Vagina (tissue), 2 donors: ENCODE measurements at regions not wholly inside any gene's neighbourhood (a gene's known extent, or its start where the extent isn't known, plus 50 kb on each side); places are given as distances from the start of the nearest gene placed in this dataset.
"Not testable (repeated sequence)": the region's sequence is repeated elsewhere in the genome, so short reads cannot be mapped to it uniquely, and the experiment has no call there.

ENCODE experiments used
- DNase-seq, 2 donors: peaks; one replicate each; pipeline ENCODE4 v3.0.0-alpha.2; 2017; ENCODE audit errors: extremely low spot score in 2 of 2
- H3K27ac ChIP-seq: fragments of 200-600 bp; sonication (generic); one replicate; pipeline ENCODE4 v1.5.1; 2019
- H3K27me3 ChIP-seq: fragments of 200-600 bp; sonication (generic); one replicate; pipeline ENCODE4 v1.5.1; 2019
- H3K36me3 ChIP-seq, 2 donors: fragments of 200-600 bp; sonication (generic); one replicate each; pipeline ENCODE4 v1.5.1; 2017 to 2019
- H3K4me1 ChIP-seq: fragments of 200-600 bp; sonication (generic); one replicate; pipeline ENCODE4 v1.5.1; 2019
- H3K4me3 ChIP-seq, 2 donors: fragments of 200-600 bp; sonication (generic); 1 replicate in 1 of 2; 2 replicates in 1 of 2; pipeline ENCODE4 v1.5.1; 2016 to 2019
- H3K9me3 ChIP-seq: fragments of 200-600 bp; sonication (generic); one replicate; pipeline ENCODE4 v1.5.1; 2019
- intact Hi-C: fragments of 100-400 bp; cut with DNase I; formaldehyde crosslinking; loops from one replicate; pipeline ENCODE4 v1.15.1; 2023

DNA sequence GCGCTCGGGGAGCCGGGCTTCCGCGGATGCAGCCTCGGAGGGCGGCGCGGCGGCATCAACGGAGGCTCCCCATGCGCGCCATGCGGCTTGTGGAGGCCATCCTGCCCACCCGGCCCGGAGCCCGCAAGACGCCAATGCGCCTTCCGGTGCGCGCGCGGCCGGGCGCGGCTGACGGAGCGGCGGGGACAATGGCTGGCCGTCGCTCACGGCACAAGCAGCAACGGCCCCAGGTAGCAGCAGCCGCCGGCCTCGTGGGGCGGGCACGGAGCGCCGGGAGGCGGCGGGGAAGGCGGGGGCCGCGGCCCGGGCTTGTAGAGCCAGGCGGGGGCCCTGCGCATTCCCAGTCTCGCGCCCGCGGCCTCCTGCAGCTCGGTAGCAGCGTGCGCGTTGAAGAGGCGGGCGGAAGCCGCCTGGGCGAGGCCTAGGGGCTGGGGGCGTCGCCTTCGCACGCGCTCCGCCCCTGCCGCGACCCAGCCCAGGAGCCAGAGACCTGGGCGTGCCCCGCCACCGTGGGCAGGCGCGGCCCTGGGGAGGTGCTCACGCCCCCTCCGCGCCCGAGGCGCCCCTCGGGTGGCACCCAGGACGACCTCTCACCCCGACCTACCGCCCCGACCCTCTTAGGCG is 130.2 kb upstream of the PRKX start:
- H3K4me1 ChIP-seq, H3K27ac ChIP-seq, DNase-seq, H3K27me3 ChIP-seq, intact Hi-C loops, H3K36me3 ChIP-seq, H3K9me3 ChIP-seq: not testable (repeated sequence)
- H3K4me3 ChIP-seq: peak overlapping the region in 1 of 2 donors; percentile 36

DNA sequence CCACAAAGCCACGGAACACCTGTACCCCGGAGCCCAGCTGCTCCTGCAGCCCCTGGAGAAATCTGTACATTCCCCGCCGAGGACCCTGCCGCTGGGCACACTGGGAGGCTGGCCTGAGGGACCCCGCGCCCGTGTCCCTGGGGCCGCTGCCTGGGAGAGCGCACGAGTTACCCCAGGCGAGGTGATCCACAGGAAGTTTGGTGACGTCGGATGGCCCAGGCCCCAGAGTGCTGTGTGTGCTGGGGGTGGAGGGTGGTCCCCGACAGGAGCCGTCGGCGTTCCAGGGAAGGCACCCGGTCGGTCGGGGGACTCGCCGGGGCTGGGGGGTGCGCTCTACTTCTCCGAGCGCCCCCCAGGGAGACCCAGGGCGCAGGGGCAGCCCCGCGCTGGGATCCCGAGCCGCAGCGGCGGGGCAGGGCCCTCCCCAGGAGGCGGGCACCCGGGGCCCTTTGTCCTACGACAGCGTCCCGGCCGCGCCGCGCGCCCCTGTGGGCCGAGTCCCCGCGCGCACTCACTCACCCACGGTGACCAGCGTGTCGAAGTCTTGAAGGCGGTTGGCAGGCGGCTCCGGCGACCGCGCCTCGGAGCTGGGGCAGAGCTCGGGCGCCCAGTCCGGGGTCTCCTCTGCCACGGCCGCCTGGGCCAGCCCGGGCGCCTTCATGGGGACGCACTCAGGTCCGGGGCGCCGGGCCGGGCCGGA is 129.5 kb upstream of the PRKX start:
- DNase-seq, H3K36me3 ChIP-seq, H3K27me3 ChIP-seq, intact Hi-C loops, H3K27ac ChIP-seq, H3K9me3 ChIP-seq, H3K4me1 ChIP-seq: not testable (repeated sequence)
- peak overlapping the region in 1 of 2 donors; percentile 36 for H3K4me3 ChIP-seq

DNA sequence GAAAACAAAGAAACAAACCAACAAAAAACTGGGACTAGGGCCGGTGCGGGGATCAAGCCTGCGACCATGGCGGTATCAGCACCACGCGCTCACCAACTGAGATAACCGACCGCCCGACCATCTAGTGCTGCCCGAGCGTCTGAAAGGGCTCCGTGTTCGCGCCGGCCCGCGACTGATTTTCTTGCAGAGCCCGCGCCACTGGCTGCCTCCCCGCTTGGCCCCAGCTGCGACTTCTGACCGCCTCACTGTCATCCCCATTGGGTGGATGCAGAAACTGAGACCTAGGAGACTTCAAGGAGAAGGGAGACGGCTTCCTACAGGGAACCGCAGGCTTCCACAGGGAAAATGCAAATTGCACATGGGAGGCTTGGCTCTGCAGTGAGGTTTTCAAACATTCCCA is 125.3 kb upstream of the PRKX start:
- intact Hi-C loops, H3K36me3 ChIP-seq, DNase-seq, H3K9me3 ChIP-seq, H3K27ac ChIP-seq, H3K4me3 ChIP-seq, H3K4me1 ChIP-seq, H3K27me3 ChIP-seq: not testable (repeated sequence)

DNA sequence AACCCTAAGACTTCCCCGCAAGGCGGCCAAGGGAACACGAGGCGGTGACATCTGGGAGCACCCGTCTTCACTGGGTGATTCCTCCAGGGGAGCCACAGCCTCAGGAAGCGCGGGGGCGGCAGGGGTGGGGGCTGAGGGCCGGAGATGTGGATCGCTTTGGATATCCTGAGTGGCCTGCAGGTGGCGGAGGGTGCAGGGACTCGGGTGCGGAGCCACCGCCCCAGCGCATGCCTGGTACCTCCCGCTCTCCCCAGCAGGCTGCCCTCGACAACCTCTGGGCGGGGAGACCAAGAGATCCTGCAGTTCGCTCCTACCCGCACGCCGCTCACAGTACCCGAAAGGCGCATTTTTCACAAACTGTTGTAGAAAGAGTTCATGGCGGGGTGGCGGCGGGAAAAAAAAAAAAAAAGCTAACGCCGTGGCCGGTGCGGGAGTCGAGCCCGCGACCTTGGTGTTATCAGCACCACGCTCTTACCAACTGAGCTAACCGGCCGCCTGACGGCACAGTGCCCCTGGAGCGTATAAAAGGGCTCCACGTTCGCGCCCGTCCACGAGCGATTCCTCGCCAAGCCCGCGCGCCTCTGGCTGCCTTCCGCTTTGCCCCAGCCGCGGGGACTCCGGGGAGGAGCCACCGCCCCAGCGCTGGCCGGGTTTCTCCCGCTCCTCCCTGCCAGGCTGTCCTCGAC is 124.7 kb upstream of the PRKX start:
- H3K4me3 ChIP-seq, H3K36me3 ChIP-seq, H3K27ac ChIP-seq, H3K27me3 ChIP-seq, intact Hi-C loops, DNase-seq, H3K9me3 ChIP-seq, H3K4me1 ChIP-seq: not testable (repeated sequence)

DNA sequence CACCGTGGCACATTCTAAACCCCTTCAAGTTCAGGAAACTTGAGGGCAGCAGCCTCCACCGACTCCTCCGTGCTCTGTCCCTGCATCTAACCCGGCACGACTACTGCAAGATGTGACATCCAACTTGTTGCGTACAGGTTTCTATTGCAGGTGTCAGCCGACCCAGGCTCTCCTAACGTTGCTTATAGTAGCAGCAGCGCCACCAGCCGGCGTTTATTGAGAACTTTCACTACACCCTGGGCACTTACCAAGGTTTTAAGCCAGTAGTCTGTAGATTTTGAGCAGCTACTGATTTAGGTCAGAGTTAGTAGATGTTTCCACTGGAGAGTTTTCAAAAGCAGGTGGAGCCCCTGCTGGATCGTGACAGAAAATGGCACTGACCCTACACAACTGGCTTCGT is 123.8 kb upstream of the PRKX start:
- H3K36me3 ChIP-seq, intact Hi-C loops, H3K4me1 ChIP-seq, H3K27ac ChIP-seq, H3K9me3 ChIP-seq, H3K27me3 ChIP-seq, H3K4me3 ChIP-seq, DNase-seq: not testable (repeated sequence)

DNA sequence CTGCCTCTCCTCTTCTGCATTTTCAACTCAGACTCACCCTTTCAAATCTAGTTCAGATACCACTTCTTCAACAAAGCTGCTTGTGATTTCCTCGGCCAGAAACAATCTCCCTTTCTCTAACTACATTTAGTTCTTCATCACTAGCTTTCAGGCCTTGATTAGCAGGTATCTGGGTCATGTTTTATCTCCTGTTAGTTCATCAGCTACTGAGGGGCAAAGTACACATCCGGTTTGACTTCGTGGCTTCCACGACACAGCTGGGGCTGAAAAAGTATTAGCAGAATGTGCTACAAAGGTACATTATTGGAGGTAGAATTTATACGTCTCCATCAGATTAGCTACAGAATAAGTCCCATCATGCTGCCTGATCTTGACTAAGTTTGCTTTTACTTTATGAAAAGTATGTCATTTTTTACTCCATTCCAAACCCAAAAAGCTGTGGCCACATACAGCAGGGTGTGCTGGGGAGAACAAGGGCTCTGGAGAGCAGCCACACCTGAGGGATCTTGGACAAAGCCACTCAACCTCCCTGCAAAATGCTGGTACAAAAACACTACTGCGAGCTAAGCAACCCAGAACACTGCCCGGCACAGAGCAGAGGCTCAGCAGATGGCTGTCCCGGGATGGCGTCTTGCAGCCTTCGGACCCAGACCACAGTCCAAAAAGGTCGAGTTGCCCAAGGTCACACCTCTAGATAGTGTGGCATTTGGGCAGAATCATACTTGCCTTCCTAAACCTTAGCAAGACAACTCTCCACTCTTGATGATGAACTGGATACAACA is 120.5 kb upstream of the PRKX start:
- H3K27ac ChIP-seq, H3K36me3 ChIP-seq, H3K27me3 ChIP-seq, H3K9me3 ChIP-seq, DNase-seq, intact Hi-C loops, H3K4me1 ChIP-seq, H3K4me3 ChIP-seq: not testable (repeated sequence)

DNA sequence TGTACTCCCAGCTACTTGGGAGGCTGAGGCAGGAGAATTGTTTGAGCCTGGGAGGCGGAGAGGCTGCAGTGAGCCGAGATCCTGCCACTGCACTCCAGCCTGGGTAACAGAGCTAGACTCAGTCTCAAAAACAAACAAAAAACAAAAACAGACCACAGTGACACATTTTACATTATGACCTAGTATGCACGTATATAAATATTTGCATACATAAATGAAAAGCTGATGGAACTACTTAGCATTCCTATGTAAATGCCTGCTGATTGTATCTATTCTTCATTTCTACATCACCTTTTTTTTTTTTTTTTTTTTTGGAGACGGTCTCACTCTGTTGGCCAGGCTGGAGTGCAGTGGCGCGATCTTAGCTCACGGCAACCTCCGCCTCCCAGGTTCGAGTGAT is 116.6 kb upstream of the PRKX start:
- H3K4me1 ChIP-seq, H3K27me3 ChIP-seq, H3K36me3 ChIP-seq, intact Hi-C loops, H3K4me3 ChIP-seq, DNase-seq, H3K27ac ChIP-seq, H3K9me3 ChIP-seq: not testable (repeated sequence)

DNA sequence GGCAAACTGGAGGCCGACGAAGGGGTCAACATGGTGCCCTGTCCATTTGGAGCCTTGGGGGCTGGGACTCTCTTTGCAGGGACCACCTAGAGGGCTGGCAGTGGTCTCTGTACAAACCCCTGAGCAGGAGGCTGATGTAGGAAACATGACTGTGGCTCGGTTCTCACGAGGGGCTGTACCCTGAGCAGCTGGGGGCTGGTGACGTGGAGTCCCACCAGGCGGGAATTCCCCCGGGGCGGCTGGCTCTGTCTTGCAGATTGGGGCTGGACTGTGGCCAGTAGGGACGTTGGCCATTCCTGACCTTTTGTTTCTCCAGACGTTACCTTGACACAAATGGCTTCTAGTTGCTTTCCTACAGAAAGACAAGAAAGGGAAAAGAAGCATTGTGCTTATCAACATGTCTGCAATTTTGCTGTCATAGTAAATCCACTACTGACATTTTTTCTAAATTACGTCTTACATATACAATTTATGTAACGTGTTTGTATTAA is 115.6 kb upstream of the PRKX start:
- H3K36me3 ChIP-seq, H3K27me3 ChIP-seq, intact Hi-C loops, H3K4me3 ChIP-seq, H3K9me3 ChIP-seq, DNase-seq, H3K4me1 ChIP-seq, H3K27ac ChIP-seq: not testable (repeated sequence)

DNA sequence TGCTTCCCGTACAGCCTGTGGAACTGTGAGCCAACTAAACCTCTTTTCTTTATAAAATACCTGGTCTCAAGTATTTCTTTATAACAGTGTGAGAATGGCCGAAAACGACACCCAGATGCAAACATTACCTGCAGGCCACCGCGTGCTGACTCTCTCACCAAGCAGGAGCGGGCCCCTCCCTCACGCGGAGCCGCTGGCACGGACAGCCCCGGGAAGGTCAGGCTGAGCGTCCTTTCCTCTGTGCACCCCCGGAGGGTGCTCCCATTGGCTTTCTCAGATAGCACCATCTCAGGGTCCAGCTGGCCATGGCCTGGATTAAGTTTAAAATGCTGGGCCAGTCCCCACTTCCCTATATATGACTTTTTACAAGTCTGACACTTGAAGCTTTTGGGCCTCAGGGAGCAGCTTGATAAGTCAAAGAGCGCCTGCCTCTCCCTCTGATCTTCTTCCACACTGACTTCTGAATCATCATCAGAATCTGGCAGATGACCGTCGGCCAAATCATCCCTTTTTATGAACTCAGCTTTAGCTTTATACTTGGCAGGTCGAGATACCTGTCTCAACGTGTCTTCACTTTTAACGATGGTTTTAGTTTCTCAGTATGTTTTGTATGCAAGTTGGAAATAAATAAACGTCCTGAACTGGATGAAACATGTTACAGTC is 115.1 kb upstream of the PRKX start:
- H3K27ac ChIP-seq, H3K9me3 ChIP-seq, H3K4me1 ChIP-seq, intact Hi-C loops, H3K27me3 ChIP-seq, H3K36me3 ChIP-seq, DNase-seq, H3K4me3 ChIP-seq: not testable (repeated sequence)

DNA sequence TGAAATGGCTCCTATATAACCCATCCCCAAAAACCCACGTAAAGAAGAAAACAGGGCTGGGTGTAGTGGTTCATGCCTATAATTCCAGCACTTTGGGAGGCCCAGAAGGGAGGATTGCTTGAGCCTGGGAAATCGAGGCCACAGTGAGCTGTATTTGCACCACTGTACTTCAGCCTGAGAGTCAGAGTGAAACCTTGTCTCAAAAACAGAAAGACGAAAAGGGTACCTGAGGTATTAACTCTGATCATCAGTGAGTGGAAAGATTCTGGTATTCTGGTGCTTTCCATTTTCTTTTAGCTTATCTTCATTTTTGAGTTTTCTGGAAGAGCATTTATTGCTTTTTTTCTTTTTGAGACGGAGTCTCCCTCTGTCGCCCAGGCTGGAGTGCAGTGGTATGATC is 110.6 kb upstream of the PRKX start:
- H3K36me3 ChIP-seq, H3K9me3 ChIP-seq, H3K27me3 ChIP-seq, intact Hi-C loops, DNase-seq, H3K4me3 ChIP-seq, H3K4me1 ChIP-seq, H3K27ac ChIP-seq: not testable (repeated sequence)
